DND-41 (cell line): ENCODE measurements at regions not wholly inside any gene's neighbourhood (a gene's known extent, or its start where the extent isn't known, plus 50 kb on each side); places are given as distances from the start of the nearest gene placed in this dataset.

Source experiments
- ATAC-seq: fragments of 200-7000 bp; cut with Tn5 transposase; 3 replicates; pipeline ENCODE4 v1.9.1; 2021; ENCODE audit warnings: low read depth; ENCODE audit not compliant: insufficient read depth
- DNase-seq: peaks from one replicate; pipeline ENCODE4 v3.0.0-alpha.2; 2020
- H2AFZ ChIP-seq: 2 replicates; pipeline ENCODE4 v1.6.0; 2012; ENCODE audit warnings: low read depth, low read length
- H3K27ac ChIP-seq: 2 replicates; pipeline ENCODE4 v1.5.1; 2012; ENCODE audit warnings: low read length, inconsistent platforms
- H3K27me3 ChIP-seq: fragments of 200-600 bp; sonication (generic); 2 replicates; pipeline ENCODE4 v1.6.0; 2012; ENCODE audit warnings: low read length, mild to moderate bottlenecking, inconsistent platforms; ENCODE audit not compliant: insufficient read depth, poor library complexity
- H3K36me3 ChIP-seq: 2 replicates; pipeline ENCODE4 v1.5.1; 2012; ENCODE audit warnings: low read length, inconsistent platforms; ENCODE audit not compliant: insufficient read depth
- H3K4me1 ChIP-seq: 2 replicates; pipeline ENCODE4 v1.5.1; 2012; ENCODE audit warnings: mild to moderate bottlenecking, low read length; ENCODE audit not compliant: insufficient read depth
- H3K4me2 ChIP-seq: 2 replicates; pipeline ENCODE4 v1.6.0; 2012; ENCODE audit warnings: mild to moderate bottlenecking, moderate library complexity, low read length, inconsistent platforms; ENCODE audit not compliant: insufficient read depth
- H3K4me3 ChIP-seq, 2 experiments: fragments of 200-600 bp in 1 of 2; shearing (Covaris generic) in 1 of 2; 2 replicates each; pipeline ENCODE4 v1.5.1; 2012 to 2016; ENCODE audit warnings: inconsistent platforms in 2 of 2, low read length in 2 of 2, mild to moderate bottlenecking in 2 of 2, low read depth in 1 of 2, moderate library complexity in 1 of 2
- H3K79me2 ChIP-seq: 2 replicates; pipeline ENCODE4 v1.6.0; 2012; ENCODE audit warnings: low read length, inconsistent platforms; ENCODE audit not compliant: insufficient read depth
- H3K9ac ChIP-seq: 2 replicates; pipeline ENCODE4 v1.6.0; 2012; ENCODE audit warnings: low read depth, mild to moderate bottlenecking, inconsistent platforms, low read length, moderate library complexity
- H3K9me3 ChIP-seq: 2 replicates; pipeline ENCODE4 v1.5.1; 2012; ENCODE audit warnings: low read length, moderate library complexity, mild to moderate bottlenecking, inconsistent platforms; ENCODE audit not compliant: insufficient read depth, severe bottlenecking
- H4K20me1 ChIP-seq: 2 replicates; pipeline ENCODE4 v1.6.0; 2012; ENCODE audit warnings: low read length; ENCODE audit not compliant: insufficient read depth
- CTCF ChIP-seq: IDR thresholded peaks from 2 replicates; pipeline ENCODE4 v1.5.1; 2012; ENCODE audit warnings: borderline replicate concordance, low read length, moderate library complexity, mild to moderate bottlenecking; ENCODE audit not compliant: poor library complexity, severe bottlenecking; ENCODE audit errors: extremely low read depth
- EZH2 ChIP-seq: IDR thresholded peaks from 3 replicates; pipeline ENCODE4 v1.6.1; 2012; ENCODE audit warnings: borderline replicate concordance, low read depth, mild to moderate bottlenecking, moderate library complexity, low read length, inconsistent platforms; ENCODE audit not compliant: severe bottlenecking

- H2AFZ ChIP-seq = no peak overlapping the region
- no peak overlapping the region for H3K4me2 ChIP-seq
- TF ChIP-seq CTCF (no peak), EZH2 (no peak)
- H4K20me1 ChIP-seq = no peaks in the 10 kb centered on the region
- no peak for ATAC-seq
- H3K4me3 ChIP-seq = no peak overlapping the region
- H3K79me2 ChIP-seq = no peaks in the 10 kb centered on the region
- no peaks in the 10 kb centered on the region for H3K36me3 ChIP-seq
- no peak overlapping the region for H3K9ac ChIP-seq
- no peaks in the 10 kb centered on the region for H3K27me3 ChIP-seq
- no peaks in the 10 kb centered on the region for H3K9me3 ChIP-seq
- no peak overlapping the region for H3K27ac ChIP-seq
- DNase-seq = no peak
- no peaks in the 10 kb centered on the region for H3K4me1 ChIP-seq
Observed at GRCh38 chr2:119104414-119104813, 54.1 kb downstream of the C1QL2 start.

GRCh38 chr2:119102964-119103363, 55.6 kb downstream of the C1QL2 start:
- H3K27ac ChIP-seq = no peak overlapping the region
- no peak overlapping the region for H2AFZ ChIP-seq
- H3K36me3 ChIP-seq = no peaks in the 10 kb centered on the region
- H3K79me2 ChIP-seq = no peaks in the 10 kb centered on the region
- H3K4me2 ChIP-seq = no peak overlapping the region
- ATAC-seq = no peak
- H3K4me1 ChIP-seq = no peaks in the 10 kb centered on the region
- no peaks in the 10 kb centered on the region for H3K27me3 ChIP-seq
- no peak overlapping the region for H3K9ac ChIP-seq
- TF ChIP-seq EZH2 = no peak
- no peak for TF ChIP-seq CTCF
- no peak overlapping the region for H3K4me3 ChIP-seq
- DNase-seq = no peak
- no peaks in the 10 kb centered on the region for H3K9me3 ChIP-seq
- H4K20me1 ChIP-seq = no peaks in the 10 kb centered on the region

- Histone ChIP-seq H3K79me2 (no peaks in the 10 kb centered on the region), H3K27ac (no peak overlapping the region), H3K9ac (no peak overlapping the region), H3K9me3 (no peaks in the 10 kb centered on the region), H3K4me1 (no peaks in the 10 kb centered on the region), H4K20me1 (no peaks in the 10 kb centered on the region), H3K27me3 (no peaks in the 10 kb centered on the region), H3K4me2 (no peak overlapping the region), H3K4me3 (no peak overlapping the region), H3K36me3 (no peaks in the 10 kb centered on the region), H2AFZ (no peak overlapping the region)
- no peak for DNase-seq
- TF ChIP-seq CTCF (no peak), EZH2 (no peak)
- no peak for ATAC-seq
Observed at GRCh38 chr2:119088416-119088815, 70.1 kb downstream of the C1QL2 start.

- TF ChIP-seq CTCF (no peak), EZH2 (no peak)
- H3K36me3 ChIP-seq = no peaks in the 10 kb centered on the region
- no peak for DNase-seq
Observed at GRCh38 chr2:119086327-119086726, 72.2 kb downstream of the C1QL2 start.

More at GRCh38 chr2:119086327-119086726, 72.2 kb downstream of the C1QL2 start:
- H3K27me3 ChIP-seq = no peaks in the 10 kb centered on the region
- H3K9me3 ChIP-seq = no peaks in the 10 kb centered on the region
- no peak overlapping the region for H3K27ac ChIP-seq
- H3K79me2 ChIP-seq = no peaks in the 10 kb centered on the region
- no peak overlapping the region for H3K4me2 ChIP-seq
- no peak overlapping the region for H3K9ac ChIP-seq
- H3K4me1 ChIP-seq = no peaks in the 10 kb centered on the region
- H2AFZ ChIP-seq = no peak overlapping the region
- no peaks in the 10 kb centered on the region for H4K20me1 ChIP-seq
- H3K4me3 ChIP-seq = no peak overlapping the region
- ATAC-seq = no peak
